Cerebellar cortex (tissue), 1 donor: ENCODE measurements at regions not wholly inside any gene's neighbourhood (a gene's known extent, or its start where the extent isn't known, plus 50 kb on each side); places are given as distances from the start of the nearest gene placed in this dataset.
"Not testable (repeated sequence)": the region's sequence is repeated elsewhere in the genome, so short reads cannot be mapped to it uniquely, and the experiment has no call there.

ENCODE experiments used
- DNase-seq: peaks from one replicate; pipeline ENCODE4 v3.0.0-alpha.2; 2015; ENCODE audit warnings: low spot score

GRCh38 chr1:173300061-173301044, 93.2 kb upstream of the TNFSF4 start:
- DNase-seq: no peak

DNA sequence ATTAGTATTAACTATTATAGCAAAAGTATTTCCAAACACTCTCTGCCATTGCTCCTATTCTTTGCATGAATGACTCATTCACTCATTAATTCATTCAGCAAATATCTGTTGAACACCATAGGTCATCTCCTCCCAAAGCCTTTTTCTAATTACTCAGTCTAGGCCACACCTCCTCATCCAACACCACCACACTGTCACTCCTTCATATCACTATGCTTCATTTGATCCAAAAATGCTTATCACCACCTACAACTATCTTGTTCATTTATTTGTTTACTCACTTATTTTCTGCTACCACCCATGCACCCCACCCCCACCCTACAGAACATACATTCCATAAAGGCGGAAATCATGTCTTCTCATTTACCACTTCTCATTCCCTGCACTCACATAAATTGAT, 94.4 kb upstream of the TNFSF4 start:
- DNase-seq: no peak

DNA sequence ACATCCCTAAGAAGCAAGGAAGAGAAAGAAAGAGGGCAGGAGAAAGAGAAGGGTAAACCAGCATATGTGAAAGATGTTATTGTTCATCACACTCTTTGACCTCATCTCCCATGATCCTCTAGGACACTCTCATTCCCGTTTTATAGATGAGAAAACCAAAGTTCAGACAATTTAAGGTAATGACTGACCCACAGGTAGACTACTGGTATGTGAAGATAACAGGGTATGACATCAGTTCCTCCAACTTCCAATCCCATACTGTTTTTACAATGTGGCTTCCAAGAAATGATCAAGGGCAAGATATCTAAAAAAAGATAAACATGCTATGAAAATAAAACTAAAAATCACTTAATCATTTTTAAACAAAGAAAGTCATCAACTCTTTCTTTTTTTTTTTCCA, 95.2 kb upstream of the TNFSF4 start:
- no peak for DNase-seq

DNA sequence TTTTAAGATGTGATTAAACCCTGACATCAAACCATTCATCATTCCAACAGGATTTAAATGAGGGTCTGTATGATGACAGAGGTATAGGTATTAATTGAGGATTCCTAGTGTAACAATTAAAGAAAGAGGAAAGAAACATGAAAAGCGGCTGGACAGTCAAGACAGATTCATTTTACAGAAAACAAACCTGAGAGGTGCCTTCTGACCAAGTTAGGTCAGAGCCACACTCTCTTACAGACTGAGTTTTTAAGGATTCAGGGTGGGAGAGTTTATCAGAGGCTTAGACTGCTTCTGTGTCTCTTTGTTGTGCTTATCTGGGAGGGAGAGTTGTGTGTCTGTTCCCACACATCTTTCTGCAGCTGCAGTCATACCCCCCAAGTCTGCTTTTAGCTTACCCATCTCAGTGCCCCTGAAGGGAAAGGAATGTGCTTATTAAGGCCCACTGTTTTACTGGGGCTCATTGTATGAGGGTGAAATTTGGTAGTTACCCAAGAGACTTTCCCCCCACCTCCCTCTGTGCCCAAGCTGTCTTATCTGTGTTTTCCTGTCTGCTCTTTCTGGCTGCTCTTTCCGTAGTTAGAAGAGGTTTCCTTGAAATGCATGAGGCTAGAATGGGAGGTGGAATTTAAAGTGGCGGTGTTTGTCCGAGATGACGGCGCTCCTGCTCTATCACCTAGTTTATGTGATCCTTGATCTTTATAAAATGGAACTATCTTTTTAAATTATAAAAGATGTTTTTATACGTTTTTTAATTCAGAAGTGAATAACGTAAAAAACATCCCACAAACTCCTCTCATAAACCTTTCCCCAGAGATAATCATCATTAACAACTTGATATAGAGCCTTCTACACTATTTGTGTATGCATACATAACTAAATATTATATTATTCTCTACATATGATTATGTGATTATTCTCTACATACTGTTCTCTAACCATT, 96.0 kb upstream of the TNFSF4 start:
- no peak for DNase-seq

GRCh38 chr1:173303984-173304383, 96.9 kb upstream of the TNFSF4 start:
- no peak for DNase-seq

GRCh38 chr1:173304529-173305227, 97.5 kb upstream of the TNFSF4 start:
- no peak for DNase-seq

DNA sequence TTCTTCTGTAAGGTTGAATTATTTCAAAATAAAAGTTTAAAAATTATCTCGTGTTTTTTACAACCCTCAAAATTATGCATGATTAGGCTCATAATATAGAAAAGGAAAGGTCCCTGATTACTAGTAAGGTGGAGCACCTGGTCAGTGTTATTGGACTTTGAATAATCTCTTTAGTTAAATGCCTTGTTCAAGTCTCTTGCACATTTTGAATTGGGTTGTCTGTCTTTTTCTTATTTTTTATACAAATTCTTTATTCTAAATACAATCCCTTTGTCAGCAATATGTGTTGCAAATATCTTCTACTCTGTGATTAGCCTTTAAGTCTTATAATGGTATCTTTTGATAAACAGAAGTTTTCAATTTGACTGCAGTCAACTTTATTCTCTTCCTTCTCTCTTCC, 100.7 kb upstream of the TNFSF4 start:
- DNase-seq: no peak

GRCh38 chr1:173314656-173315055, 107.5 kb upstream of the TNFSF4 start:
- DNase-seq: no peak

DNA sequence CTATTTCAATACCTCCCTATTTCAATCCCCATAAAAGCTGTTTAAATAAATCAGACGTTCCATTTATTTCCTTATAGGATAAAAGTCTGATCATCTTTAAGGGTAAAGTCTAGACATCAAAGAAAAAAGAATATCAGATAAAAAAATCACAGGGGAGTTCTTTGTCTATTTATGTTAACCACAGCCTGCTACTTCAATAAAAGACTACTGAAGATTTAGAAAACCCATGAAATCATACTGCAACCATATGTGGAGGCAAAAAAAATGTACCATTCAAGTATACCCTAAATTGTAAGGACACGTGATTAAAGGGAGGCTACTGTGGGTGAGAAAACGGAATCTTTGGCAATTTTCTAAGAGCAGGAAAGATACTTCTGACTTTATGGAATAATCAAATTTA, 108.2 kb upstream of the TNFSF4 start:
- no peak for DNase-seq

DNA sequence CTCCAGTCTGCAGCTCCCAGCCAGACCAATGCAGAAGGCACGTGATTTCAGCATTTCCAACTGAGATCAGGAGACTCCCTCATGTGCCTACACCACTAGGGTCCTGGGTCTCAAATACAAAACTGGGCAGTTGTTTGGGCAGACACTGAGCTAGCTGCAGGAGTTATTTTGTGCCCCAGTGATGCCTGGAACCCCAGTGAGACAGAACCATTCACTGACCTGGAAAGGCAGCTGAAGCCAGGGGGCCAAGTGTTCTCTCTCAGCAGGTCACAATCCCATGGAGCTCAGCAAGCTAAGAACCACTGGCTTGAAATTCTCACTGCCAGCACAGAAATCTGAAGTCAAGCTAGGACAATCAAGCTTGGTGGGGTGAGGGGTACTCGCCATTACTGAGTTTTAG, 111.7 kb upstream of the TNFSF4 start:
- DNase-seq: no peak

DNA sequence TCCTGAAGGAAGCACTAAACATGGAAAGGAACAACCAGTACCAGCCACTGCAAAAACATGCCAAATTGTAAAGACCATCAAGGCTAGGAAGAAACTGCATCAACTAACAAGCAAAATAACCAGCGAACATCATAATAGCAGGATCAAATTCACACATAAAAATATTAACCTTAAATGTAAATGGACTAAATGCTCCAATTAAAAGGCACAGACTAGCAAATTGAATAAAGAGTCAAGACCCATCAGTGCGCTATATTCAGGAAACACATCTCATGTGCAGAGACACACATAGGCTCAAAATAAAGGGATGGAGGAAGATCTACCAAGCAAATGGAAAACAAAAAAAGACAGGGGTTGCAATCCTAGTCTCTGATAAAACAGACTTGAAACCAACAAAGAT, 117.2 kb upstream of the TNFSF4 start:
- DNase-seq: not testable (repeated sequence)

GRCh38 chr1:173327987-173328386, 120.9 kb upstream of the TNFSF4 start:
- DNase-seq: not testable (repeated sequence)

- no peak for DNase-seq
Measured at GRCh38 chr1:173328961-173329360, 121.8 kb upstream of the TNFSF4 start.

DNA sequence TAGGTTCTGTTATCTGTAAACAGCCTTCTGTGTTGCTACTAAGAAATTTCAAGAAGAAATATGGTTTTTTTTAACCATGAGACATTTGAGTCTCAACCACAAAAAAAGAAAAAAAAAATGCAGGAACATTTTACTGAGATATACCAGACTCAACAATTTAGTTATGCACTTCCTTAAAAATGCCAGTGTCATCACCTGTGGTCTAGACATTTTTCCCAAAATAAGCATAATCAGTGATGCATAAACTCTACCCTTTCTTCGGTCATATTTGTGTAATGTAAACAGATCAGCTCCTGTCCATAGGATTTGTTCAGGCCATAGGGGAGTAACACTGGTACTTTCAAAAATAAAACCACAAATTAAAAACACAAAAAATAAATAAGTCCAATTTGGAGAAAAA, 122.6 kb upstream of the TNFSF4 start:
- no peak for DNase-seq

DNA sequence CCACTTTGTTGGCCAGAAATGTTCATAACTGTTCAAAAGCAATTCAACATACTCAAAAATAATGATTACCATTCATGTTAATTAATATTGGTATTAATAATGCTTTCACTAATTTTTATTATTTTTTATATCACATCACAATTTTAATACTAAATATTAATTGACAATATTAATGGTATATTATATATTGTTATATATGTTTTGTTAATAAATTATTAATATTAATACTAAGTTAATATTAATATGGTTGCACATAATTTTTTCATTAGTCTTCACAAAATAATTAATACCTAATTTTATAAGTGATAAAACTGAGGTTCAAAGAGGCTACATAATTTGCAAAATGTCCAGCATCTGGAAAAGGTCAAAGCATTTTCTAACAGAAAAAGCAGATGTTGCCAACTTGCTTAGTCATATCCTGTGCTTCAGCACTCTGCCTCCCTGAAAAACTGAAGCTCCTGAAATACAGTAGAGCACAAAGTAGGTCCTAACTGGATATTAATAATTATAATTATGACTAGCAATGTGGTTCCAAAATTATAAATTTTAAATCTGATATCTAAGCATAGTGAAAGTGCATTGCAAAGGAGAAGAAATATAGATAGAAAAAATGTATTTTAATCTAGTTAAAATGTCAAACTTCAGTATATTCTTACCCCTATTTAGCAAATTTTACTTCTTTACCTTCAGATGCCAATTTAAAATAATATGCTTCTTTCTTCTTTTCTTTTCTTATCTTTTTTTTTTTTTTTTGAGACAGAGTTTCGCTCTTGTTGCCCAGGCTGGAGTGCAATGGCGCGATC, 123.2 kb upstream of the TNFSF4 start:
- DNase-seq: no peak

GRCh38 chr1:173330952-173331548, 123.9 kb upstream of the TNFSF4 start:
- not testable (repeated sequence) for DNase-seq

DNA sequence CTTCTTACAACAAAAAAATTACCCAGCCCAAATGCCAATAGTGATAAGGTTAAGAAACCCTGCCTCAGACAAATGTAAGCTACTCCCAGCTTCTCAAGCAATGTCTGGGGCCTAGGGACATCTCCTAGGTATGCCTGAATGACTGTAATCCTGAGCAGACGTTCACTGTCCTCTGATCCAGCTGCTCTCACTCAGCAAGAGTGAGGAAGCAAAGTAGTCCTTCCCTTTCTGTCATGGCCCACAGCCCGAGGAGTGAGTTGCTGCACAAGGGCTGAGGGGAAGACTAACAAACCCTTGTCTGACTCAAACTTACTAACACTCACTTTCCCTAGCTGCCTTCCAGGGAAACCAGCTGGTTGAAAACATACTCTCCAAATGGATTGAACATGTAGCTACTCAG, 124.9 kb upstream of the TNFSF4 start:
- DNase-seq: no peak

GRCh38 chr1:173333581-173333980, 126.5 kb upstream of the TNFSF4 start:
- no peak for DNase-seq

DNA sequence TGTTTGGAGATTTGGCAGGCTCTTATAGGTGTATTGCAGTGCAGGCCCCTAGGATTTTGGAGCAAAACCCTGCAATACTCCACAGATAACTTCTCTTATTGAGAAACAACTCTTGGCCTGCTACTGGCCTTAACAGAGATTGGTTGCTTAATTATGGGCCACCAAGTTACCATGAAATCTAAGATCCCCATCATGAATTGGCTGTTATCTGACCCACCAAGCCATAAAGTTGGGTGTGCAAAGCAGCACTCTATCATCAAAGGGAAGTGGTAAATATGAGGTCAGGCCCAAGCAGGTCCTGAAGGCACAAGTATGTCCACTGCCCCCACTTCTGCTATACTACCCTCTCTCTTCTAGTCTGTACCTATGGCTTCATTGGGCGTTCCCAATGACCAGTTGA, 130.0 kb upstream of the TNFSF4 start:
- no peak for DNase-seq

GRCh38 chr1:173341307-173341706, 134.2 kb upstream of the TNFSF4 start:
- DNase-seq: no peak

DNA sequence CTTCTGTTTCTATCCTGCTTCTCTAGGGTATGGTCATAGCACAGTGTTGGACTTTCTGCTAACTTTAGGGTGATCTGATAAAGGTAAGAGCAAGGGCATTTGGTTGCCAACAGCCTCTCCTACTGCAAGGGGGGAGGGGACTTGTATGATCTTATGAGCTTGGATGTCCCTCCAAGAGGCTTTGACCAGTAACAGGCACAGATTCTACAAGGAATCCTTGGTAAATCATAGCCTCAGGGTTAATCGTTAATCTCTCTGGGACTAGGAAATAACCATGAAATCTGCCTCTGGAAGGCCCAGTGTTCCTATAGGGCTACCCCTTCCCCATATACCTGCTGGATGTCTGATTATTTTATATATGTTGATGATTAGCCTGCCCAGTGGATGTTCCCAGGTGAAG, 134.8 kb upstream of the TNFSF4 start:
- DNase-seq: no peak
